H9 (cell line): ENCODE measurements at regions not wholly inside any gene's neighbourhood (a gene's known extent, or its start where the extent isn't known, plus 50 kb on each side); places are given as distances from the start of the nearest gene placed in this dataset.

Experiments
- DNase-seq: peaks from one replicate; pipeline ENCODE4 v3.0.0-alpha.2; 2017
- H2AFZ ChIP-seq: one replicate; pipeline ENCODE4 v1.6.1; 2013; ENCODE audit warnings: mild to moderate bottlenecking, low read length, control low read depth, moderate library complexity
- H2AK5ac ChIP-seq: 2 replicates; pipeline ENCODE4 v1.6.1; 2013; ENCODE audit warnings: low read length, control low read depth, mixed read lengths; ENCODE audit not compliant: insufficient read length
- H2BK120ac ChIP-seq: one replicate; pipeline ENCODE4 v1.6.1; 2013; ENCODE audit warnings: low read depth, mild to moderate bottlenecking, low read length, control low read depth, inconsistent platforms; ENCODE audit not compliant: poor library complexity, severe bottlenecking
- H2BK12ac ChIP-seq: 2 replicates; pipeline ENCODE4 v1.6.1; 2013; ENCODE audit warnings: low read length, control low read depth, mixed read lengths, low read depth; ENCODE audit not compliant: insufficient read length
- H2BK15ac ChIP-seq: 2 replicates; pipeline ENCODE4 v1.6.1; 2013; ENCODE audit warnings: low read depth, low read length, control low read depth
- H2BK20ac ChIP-seq: one replicate; pipeline ENCODE4 v1.6.1; 2013; ENCODE audit warnings: low read depth, mild to moderate bottlenecking, low read length, control low read depth, inconsistent platforms; ENCODE audit not compliant: poor library complexity, severe bottlenecking
- H2BK5ac ChIP-seq: 2 replicates; pipeline ENCODE4 v1.6.1; 2013; ENCODE audit warnings: low read length, control low read depth, mixed read lengths; ENCODE audit not compliant: insufficient read length
- H3K14ac ChIP-seq: 2 replicates; pipeline ENCODE4 v1.6.1; 2013; ENCODE audit warnings: low read length, control low read depth; ENCODE audit not compliant: insufficient read depth
- H3K18ac ChIP-seq: 2 replicates; pipeline ENCODE4 v1.6.1; 2013; ENCODE audit warnings: low read depth, mild to moderate bottlenecking, mixed read lengths, low read length, control low read depth; ENCODE audit not compliant: insufficient read length
- H3K23ac ChIP-seq: 2 replicates; pipeline ENCODE4 v1.6.1; 2013; ENCODE audit warnings: low read length, control low read depth, mixed read lengths, low read depth; ENCODE audit not compliant: insufficient read length
- H3K23me2 ChIP-seq: 2 replicates; pipeline ENCODE4 v1.6.1; 2013; ENCODE audit warnings: low read depth, mild to moderate bottlenecking, mixed read lengths, low read length, control low read depth; ENCODE audit not compliant: insufficient read length, poor library complexity, severe bottlenecking
- H3K27ac ChIP-seq: 2 replicates; pipeline ENCODE4 v1.5.1; 2013; ENCODE audit warnings: low read length, control low read depth, mixed read lengths, low read depth; ENCODE audit not compliant: insufficient read length
- H3K27me3 ChIP-seq: 2 replicates; pipeline ENCODE4 v1.6.1; 2013; ENCODE audit warnings: low read length, control low read depth, inconsistent platforms; ENCODE audit not compliant: insufficient read depth
- H3K4ac ChIP-seq: 2 replicates; pipeline ENCODE4 v1.6.1; 2013; ENCODE audit warnings: low read depth, mild to moderate bottlenecking, control low read depth, inconsistent platforms, low read length, moderate library complexity
- H3K4me1 ChIP-seq: 2 replicates; pipeline ENCODE4 v1.6.1; 2013; ENCODE audit warnings: low read length, control low read depth, inconsistent platforms; ENCODE audit not compliant: insufficient read depth
- H3K4me2 ChIP-seq: 2 replicates; pipeline ENCODE4 v1.6.1; 2013; ENCODE audit warnings: low read length, control low read depth, mixed read lengths; ENCODE audit not compliant: insufficient read length, insufficient read depth
- H3K56ac ChIP-seq: 2 replicates; pipeline ENCODE4 v1.6.1; 2013; ENCODE audit warnings: low read depth, mild to moderate bottlenecking, mixed read lengths, low read length, control low read depth; ENCODE audit not compliant: insufficient read length
- H3K79me1 ChIP-seq: 2 replicates; pipeline ENCODE4 v1.6.1; 2013; ENCODE audit warnings: low read depth, mild to moderate bottlenecking, moderate library complexity, low read length, control low read depth, inconsistent platforms; ENCODE audit not compliant: insufficient read depth, poor library complexity, severe bottlenecking
- H3K79me2 ChIP-seq: 2 replicates; pipeline ENCODE4 v1.6.1; 2013; ENCODE audit warnings: low read length, control low read depth, inconsistent platforms; ENCODE audit not compliant: insufficient read depth
- H3K9ac ChIP-seq: 2 replicates; pipeline ENCODE4 v1.6.1; 2013; ENCODE audit warnings: low read length, control low read depth, mixed read lengths; ENCODE audit not compliant: insufficient read length; ENCODE audit errors: extremely low read depth
- H3K9me3 ChIP-seq: one replicate; pipeline ENCODE4 v1.6.1; 2013; ENCODE audit warnings: low read depth, low read length, inconsistent platforms; ENCODE audit not compliant: control insufficient read depth
- H3T11ph ChIP-seq: one replicate; pipeline ENCODE4 v1.6.1; 2013; ENCODE audit warnings: mild to moderate bottlenecking, low read length, control low read depth, inconsistent platforms
- H4K20me1 ChIP-seq: one replicate; pipeline ENCODE4 v1.6.1; 2013; ENCODE audit not compliant: control insufficient read depth, insufficient read length, insufficient read depth
- H4K5ac ChIP-seq: 2 replicates; pipeline ENCODE4 v1.6.1; 2013; ENCODE audit warnings: low read depth, mild to moderate bottlenecking, mixed read lengths, low read length, control low read depth; ENCODE audit not compliant: insufficient read length
- H4K8ac ChIP-seq: replicated peaks from 2 replicates; pipeline ENCODE4 v1.6.1; 2013; ENCODE audit warnings: low read length, control low read depth, mixed read lengths, low read depth; ENCODE audit not compliant: insufficient read length
- H4K91ac ChIP-seq: 2 replicates; pipeline ENCODE4 v1.6.1; 2013; ENCODE audit warnings: low read depth, mild to moderate bottlenecking, moderate library complexity, mixed read lengths, low read length, control low read depth; ENCODE audit not compliant: insufficient read length
- H3K27ac Mint-ChIP-seq, 3 experiments: 2 replicates in 2 of 3; 3 replicates in 1 of 3; pipeline ENCODE4 v1.8.0; 2020 to 2021; ENCODE audit warnings: mixed read lengths in 3 of 3, mild to moderate bottlenecking in 1 of 3, moderate library complexity in 1 of 3
- H3K27me3 Mint-ChIP-seq: 2 replicates; pipeline ENCODE4 v1.8.0; 2021; ENCODE audit warnings: low read depth, mild to moderate bottlenecking, moderate library complexity, mixed read lengths
- H3K36me3 Mint-ChIP-seq, 3 experiments: 2 replicates in 2 of 3; 3 replicates in 1 of 3; pipeline ENCODE4 v1.8.0; 2020 to 2021; ENCODE audit warnings: low read depth in 3 of 3, mixed read lengths in 3 of 3; ENCODE audit not compliant: insufficient read depth in 1 of 3
- H3K4me1 Mint-ChIP-seq, 2 experiments: 2 replicates each; pipeline ENCODE4 v1.8.0; 2020; ENCODE audit warnings: mixed read lengths in 2 of 2
- H3K4me3 Mint-ChIP-seq, 2 experiments: 2 replicates in 1 of 2; 3 replicates in 1 of 2; pipeline ENCODE4 v1.8.0; 2020 to 2021; ENCODE audit warnings: mild to moderate bottlenecking in 2 of 2, mixed read lengths in 2 of 2, moderate library complexity in 1 of 2
- H3K9me3 Mint-ChIP-seq, 2 experiments: 2 replicates in 1 of 2; 3 replicates in 1 of 2; pipeline ENCODE4 v1.8.0; 2020; ENCODE audit warnings: mild to moderate bottlenecking in 2 of 2, mixed read lengths in 2 of 2, moderate library complexity in 1 of 2
- CTCF ChIP-seq: fragments of 200-600 bp; sonication (generic); conservative IDR thresholded peaks from 3 replicates; pipeline ENCODE4 v1.8.0; 2021; ENCODE audit warnings: antibody characterized with exemption, mild to moderate bottlenecking
- WGBS: extraction: QIAGEN DNeasy Blood & Tissue Kit; methylation state at CpG from one replicate; pipeline ENCODE4 v1.1.7; 2013; ENCODE audit warnings: missing lambda C conversion rate, low lambda C conversion rate, mixed read lengths; ENCODE audit not compliant: insufficient read length; ENCODE audit errors: extremely low coverage; 5-methylcytosine and 5-hydroxymethylcytosine counted together

- no peaks in the 10 kb centered on the region for H3K23me2 ChIP-seq
- H2BK5ac ChIP-seq: no peak overlapping the region
- no peaks in the 10 kb centered on the region for H3K9me3 Mint-ChIP-seq
- H2BK12ac ChIP-seq: no peak overlapping the region
- H3K9ac ChIP-seq: no peak overlapping the region
- no peak overlapping the region for H2AK5ac ChIP-seq
- no peaks in the 10 kb centered on the region for H3K9me3 ChIP-seq
- H3K79me1 ChIP-seq: no peaks in the 10 kb centered on the region
- no peak overlapping the region for H2BK120ac ChIP-seq
- no peak for TF ChIP-seq CTCF
- no peak overlapping the region for H3K23ac ChIP-seq
- H3K27ac Mint-ChIP-seq: no peak overlapping the region
- H3K27ac ChIP-seq: no peak overlapping the region
- no peak overlapping the region for H3K4ac ChIP-seq
- no peak overlapping the region for H2BK15ac ChIP-seq
- no peak overlapping the region for H4K8ac ChIP-seq
- H4K5ac ChIP-seq: no peak overlapping the region
- no peaks in the 10 kb centered on the region for H3K36me3 Mint-ChIP-seq
- no peak overlapping the region for H3T11ph ChIP-seq
- H3K14ac ChIP-seq: no peak overlapping the region
- H3K4me3 Mint-ChIP-seq: no peak overlapping the region
- H3K4me1 Mint-ChIP-seq: peaks cover 5 to 8% of the 10 kb centered on the region in 2 experiments; a peak in 3 of 4 replicates
- WGBS: 100% methylated on average over 1 of the region's 1 CpG
- no peaks in the 10 kb centered on the region for H4K20me1 ChIP-seq
- no peak overlapping the region for H2BK20ac ChIP-seq
- H3K27me3 Mint-ChIP-seq: no peaks in the 10 kb centered on the region
- no peak overlapping the region for H3K56ac ChIP-seq
- H3K79me2 ChIP-seq: no peaks in the 10 kb centered on the region
- no peak overlapping the region for H3K18ac ChIP-seq
- H3K4me1 ChIP-seq: no peaks in the 10 kb centered on the region
- no peaks in the 10 kb centered on the region for H3K27me3 ChIP-seq
- H4K91ac ChIP-seq: no peak overlapping the region
- DNase-seq: no peak
- no peak overlapping the region for H2AFZ ChIP-seq
- H3K4me2 ChIP-seq: no peak overlapping the region
These were observed 109.5 kb downstream of the MZT1 start for GRCh38 chr13:72617951-72618350.
